ENCODE measurements at regions not wholly inside any gene's neighbourhood (a gene's known extent, or its start where the extent isn't known, plus 50 kb on each side); places are given as distances from the start of the nearest gene placed in this dataset.

GRCh38 chr2:176744146-176744545 is 468.4 kb upstream of the HNRNPA3 start:
- Mint-ChIP-seq H3K27ac (no peak overlapping the region), H3K27me3 (peaks cover 0 to 26% (median 12%) of the 10 kb centered on the region in 5 donors), H3K9me3 (no peaks in the 10 kb centered on the region), H3K36me3 (no peaks in the 10 kb centered on the region), H3K4me3 (no peak overlapping the region), H3K4me1 (peaks cover 0 to 8% (median 0%) of the 10 kb centered on the region in 7 donors)
- intact Hi-C loops (cut with micrococcal nuclease): loop anchor here in 1 of 2 donors (2.0 kb wide), 1 partner anchor 403 kb away; no protein-coding TSS in a partner anchor
- ChIA-PET CTCF (no interaction called here), POLR2A (no interaction called here)
- H3K36me3 ChIP-seq (ENCODE audit: control insufficient read depth in 2 of 3, insufficient read depth in 3 of 3, low read length in 3 of 3): no peaks in the 10 kb centered on the region
- H3K4me3 ChIP-seq (ENCODE audit: low read length): no peak overlapping the region
- DNase-seq: no peak
- no peak overlapping the region for H3K27ac ChIP-seq (ENCODE audit: low read depth, low read length)
- H3K4me1 ChIP-seq (ENCODE audit: control insufficient read depth in 2 of 2, insufficient read depth in 2 of 2, low read length in 2 of 2): no peaks in the 10 kb centered on the region
- ATAC-seq: no peak
- no peaks in the 10 kb centered on the region for H3K9me3 ChIP-seq (ENCODE audit: control insufficient read depth in 2 of 3, low read length in 3 of 3)
- peaks cover 0 to 3% of the 10 kb centered on the region in 2 donors for H3K27me3 ChIP-seq (ENCODE audit: control insufficient read depth in 2 of 2, insufficient read depth in 2 of 2, low read length in 2 of 2)

- ATAC-seq (no peak), DNase-seq (no peak)
- H3K4me3 ChIP-seq (ENCODE audit: low read length): no peak overlapping the region
- ChIA-PET POLR2A (no interaction called here), CTCF (no interaction called here)
- H3K27ac Mint-ChIP-seq: no peak overlapping the region
- H3K9me3 ChIP-seq (ENCODE audit: control insufficient read depth in 2 of 3, low read length in 3 of 3): no peaks in the 10 kb centered on the region
- no peak overlapping the region for H3K27ac ChIP-seq (ENCODE audit: low read depth, low read length)
- no peaks in the 10 kb centered on the region for H3K36me3 ChIP-seq (ENCODE audit: control insufficient read depth in 2 of 3, insufficient read depth in 3 of 3, low read length in 3 of 3)
- H3K9me3 Mint-ChIP-seq: peaks cover 0 to 1% (median 0%) of the 10 kb centered on the region in 11 donors
- H3K36me3 Mint-ChIP-seq: no peaks in the 10 kb centered on the region
- H3K4me1 Mint-ChIP-seq: peaks cover 0 to 8% (median 0%) of the 10 kb centered on the region in 7 donors
- H3K27me3 ChIP-seq (ENCODE audit: control insufficient read depth in 2 of 2, insufficient read depth in 2 of 2, low read length in 2 of 2): no peaks in the 10 kb centered on the region
- no peak overlapping the region for H3K4me3 Mint-ChIP-seq
- peaks cover 0 to 25% (median 7%) of the 10 kb centered on the region in 5 donors for H3K27me3 Mint-ChIP-seq
- intact Hi-C loops (cut with micrococcal nuclease): loop anchor here in 1 of 2 donors (2.0 kb wide), 1 partner anchor 401 kb away; no protein-coding TSS in a partner anchor
- no peaks in the 10 kb centered on the region for H3K4me1 ChIP-seq (ENCODE audit: control insufficient read depth in 2 of 2, insufficient read depth in 2 of 2, low read length in 2 of 2)
Measured at GRCh38 chr2:176745543-176746200, 466.9 kb upstream of the HNRNPA3 start.

GRCh38 chr2:176746411-176746810 is 466.2 kb upstream of the HNRNPA3 start:
- H3K9me3 Mint-ChIP-seq: peaks cover 0 to 1% (median 0%) of the 10 kb centered on the region in 11 donors
- DNase-seq: no peak
- no peak overlapping the region for H3K4me3 Mint-ChIP-seq
- H3K36me3 Mint-ChIP-seq: no peaks in the 10 kb centered on the region
- Histone ChIP-seq H3K9me3 (ENCODE audit: control insufficient read depth in 2 of 3, low read length in 3 of 3) (no peaks in the 10 kb centered on the region), H3K27ac (ENCODE audit: low read depth, low read length) (no peak overlapping the region), H3K4me3 (ENCODE audit: low read length) (no peak overlapping the region), H3K4me1 (ENCODE audit: control insufficient read depth in 2 of 2, insufficient read depth in 2 of 2, low read length in 2 of 2) (no peaks in the 10 kb centered on the region), H3K27me3 (ENCODE audit: control insufficient read depth in 2 of 2, insufficient read depth in 2 of 2, low read length in 2 of 2) (no peaks in the 10 kb centered on the region), H3K36me3 (ENCODE audit: control insufficient read depth in 2 of 3, insufficient read depth in 3 of 3, low read length in 3 of 3) (no peaks in the 10 kb centered on the region)
- CTCF ChIA-PET: no interaction called here
- H3K27me3 Mint-ChIP-seq: peaks cover 0 to 19% (median 7%) of the 10 kb centered on the region in 5 donors
- H3K4me1 Mint-ChIP-seq: peaks cover 0 to 8% (median 0%) of the 10 kb centered on the region in 7 donors
- intact Hi-C loops (cut with micrococcal nuclease): no loop called here
- POLR2A ChIA-PET: no interaction called here
- no peak for ATAC-seq
- H3K27ac Mint-ChIP-seq: no peak overlapping the region

GRCh38 chr2:176747506-176747905 is 465.1 kb upstream of the HNRNPA3 start:
- no peak for DNase-seq
- Mint-ChIP-seq H3K9me3 (peaks cover 0 to 1% (median 0%) of the 10 kb centered on the region in 11 donors), H3K27ac (no peak overlapping the region), H3K4me1 (peaks cover 0 to 8% (median 0%) of the 10 kb centered on the region in 7 donors), H3K4me3 (no peak overlapping the region), H3K36me3 (no peaks in the 10 kb centered on the region), H3K27me3 (peaks cover 0 to 14% (median 5%) of the 10 kb centered on the region in 5 donors)
- Histone ChIP-seq H3K36me3 (ENCODE audit: control insufficient read depth in 2 of 3, insufficient read depth in 3 of 3, low read length in 3 of 3) (no peaks in the 10 kb centered on the region), H3K4me3 (ENCODE audit: low read length) (no peak overlapping the region), H3K27ac (ENCODE audit: low read depth, low read length) (no peak overlapping the region), H3K4me1 (ENCODE audit: control insufficient read depth in 2 of 2, insufficient read depth in 2 of 2, low read length in 2 of 2) (no peaks in the 10 kb centered on the region), H3K9me3 (ENCODE audit: control insufficient read depth in 2 of 3, low read length in 3 of 3) (no peaks in the 10 kb centered on the region), H3K27me3 (ENCODE audit: control insufficient read depth in 2 of 2, insufficient read depth in 2 of 2, low read length in 2 of 2) (no peaks in the 10 kb centered on the region)
- ATAC-seq: no peak
- CTCF ChIA-PET: no interaction called here
- intact Hi-C loops (cut with micrococcal nuclease): no loop called here
- POLR2A ChIA-PET: no interaction called here

GRCh38 chr2:176747928-176748327 is 464.7 kb upstream of the HNRNPA3 start:
- no peak for ATAC-seq
- Mint-ChIP-seq H3K27me3 (peaks cover 0 to 14% (median 2%) of the 10 kb centered on the region in 5 donors), H3K4me1 (peaks cover 0 to 8% (median 0%) of the 10 kb centered on the region in 7 donors), H3K9me3 (peaks cover 0 to 1% (median 0%) of the 10 kb centered on the region in 11 donors), H3K27ac (no peak overlapping the region), H3K36me3 (no peaks in the 10 kb centered on the region), H3K4me3 (no peak overlapping the region)
- ChIA-PET CTCF (no interaction called here), POLR2A (no interaction called here)
- H3K9me3 ChIP-seq (ENCODE audit: control insufficient read depth in 2 of 3, low read length in 3 of 3): no peaks in the 10 kb centered on the region
- no peak for DNase-seq
- H3K4me1 ChIP-seq (ENCODE audit: control insufficient read depth in 2 of 2, insufficient read depth in 2 of 2, low read length in 2 of 2): no peaks in the 10 kb centered on the region
- H3K4me3 ChIP-seq (ENCODE audit: low read length): no peak overlapping the region
- no peaks in the 10 kb centered on the region for H3K27me3 ChIP-seq (ENCODE audit: control insufficient read depth in 2 of 2, insufficient read depth in 2 of 2, low read length in 2 of 2)
- intact Hi-C loops (cut with micrococcal nuclease): no loop called here
- no peaks in the 10 kb centered on the region for H3K36me3 ChIP-seq (ENCODE audit: control insufficient read depth in 2 of 3, insufficient read depth in 3 of 3, low read length in 3 of 3)
- H3K27ac ChIP-seq (ENCODE audit: low read depth, low read length): no peak overlapping the region

GRCh38 chr2:176748662-176749061 is 463.9 kb upstream of the HNRNPA3 start:
- Mint-ChIP-seq H3K27me3 (peaks cover 0 to 10% (median 4%) of the 10 kb centered on the region in 5 donors), H3K4me3 (no peak overlapping the region), H3K36me3 (no peaks in the 10 kb centered on the region), H3K4me1 (peaks cover 0 to 8% (median 0%) of the 10 kb centered on the region in 7 donors), H3K9me3 (peaks cover 0 to 1% (median 0%) of the 10 kb centered on the region in 11 donors), H3K27ac (no peak overlapping the region)
- ChIA-PET POLR2A (no interaction called here), CTCF (no interaction called here)
- Histone ChIP-seq H3K27ac (ENCODE audit: low read depth, low read length) (no peak overlapping the region), H3K4me3 (ENCODE audit: low read length) (no peak overlapping the region), H3K36me3 (ENCODE audit: control insufficient read depth in 2 of 3, insufficient read depth in 3 of 3, low read length in 3 of 3) (no peaks in the 10 kb centered on the region), H3K9me3 (ENCODE audit: control insufficient read depth in 2 of 3, low read length in 3 of 3) (no peaks in the 10 kb centered on the region), H3K4me1 (ENCODE audit: control insufficient read depth in 2 of 2, insufficient read depth in 2 of 2, low read length in 2 of 2) (no peaks in the 10 kb centered on the region), H3K27me3 (ENCODE audit: control insufficient read depth in 2 of 2, insufficient read depth in 2 of 2, low read length in 2 of 2) (no peaks in the 10 kb centered on the region)
- DNase-seq (no peak), ATAC-seq (no peak)
- intact Hi-C loops (cut with micrococcal nuclease): no loop called here
